GM12892 (cell line): ENCODE measurements at regions not wholly inside any gene's neighbourhood (a gene's known extent, or its start where the extent isn't known, plus 50 kb on each side); places are given as distances from the start of the nearest gene placed in this dataset.

Source experiments
- POLR2A ChIP-seq: IDR thresholded peaks from 2 replicates; pipeline ENCODE4 v1.6.1; 2011; ENCODE audit warnings: low read depth, low read length, control low read depth
- TAF1 ChIP-seq: IDR thresholded peaks from 2 replicates; pipeline ENCODE4 v1.6.1; 2011; ENCODE audit warnings: low read depth, mild to moderate bottlenecking, control low read depth, low read length, borderline replicate concordance

DNA sequence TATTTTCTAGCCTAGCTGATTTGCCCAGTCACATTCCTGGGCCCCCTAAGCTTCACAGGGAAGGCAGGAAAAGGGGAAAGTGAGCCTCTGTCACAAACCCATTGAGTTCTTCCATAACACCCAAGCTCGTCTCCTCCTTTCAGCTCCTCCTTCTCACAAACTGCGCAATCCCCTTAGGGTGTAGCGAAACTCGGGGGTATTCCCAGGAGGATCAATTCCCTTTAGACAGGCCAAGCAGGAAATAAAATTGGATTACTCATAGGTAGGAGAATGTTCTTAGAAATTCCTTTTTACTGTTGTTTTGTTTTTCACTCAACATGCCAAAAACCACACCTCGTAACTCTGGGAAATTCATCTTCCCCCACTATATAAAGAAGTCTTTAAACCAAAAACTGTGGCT is 139.3 kb downstream of the IRS2 start:
- TF ChIP-seq POLR2A = no peak
- TF ChIP-seq TAF1 = no peak
